NCI-H1092 treated with DMSO at 0.1 percent for 48 hours (cell line): ENCODE measurements at regions not wholly inside any gene's neighbourhood (a gene's known extent, or its start where the extent isn't known, plus 50 kb on each side); places are given as distances from the start of the nearest gene placed in this dataset.

ENCODE experiments used
- DNase-seq: peaks from one replicate; lab custom pipeline; 2025; lab: John Stamatoyannopoulos, UW

DNA sequence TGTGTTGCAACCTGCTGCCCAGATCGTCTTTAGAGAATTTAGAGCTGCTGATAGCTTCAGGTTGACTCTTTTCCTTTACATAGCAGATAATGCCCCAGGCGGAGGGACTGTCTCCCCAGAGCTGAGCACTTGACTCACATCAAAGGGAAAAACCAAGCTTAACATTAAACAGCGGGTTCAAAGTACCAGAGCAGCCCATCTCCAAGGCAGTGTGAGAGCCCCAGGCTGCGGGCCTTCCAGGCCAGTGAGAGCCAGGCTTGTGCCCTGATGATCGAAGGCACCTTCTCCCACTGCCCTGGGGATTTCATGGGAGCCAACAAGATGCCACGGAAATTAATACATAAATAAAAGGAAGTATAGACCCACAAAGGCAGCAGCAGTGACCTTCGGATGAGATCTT is 275.6 kb downstream of the XXYLT1 start:
- DNase-seq: no peak

GRCh38 chr3:194995922-194996321 is 275.0 kb downstream of the XXYLT1 start:
- no peak for DNase-seq

GRCh38 chr3:194996746-194997145 is 274.2 kb downstream of the XXYLT1 start:
- no peak for DNase-seq

DNA sequence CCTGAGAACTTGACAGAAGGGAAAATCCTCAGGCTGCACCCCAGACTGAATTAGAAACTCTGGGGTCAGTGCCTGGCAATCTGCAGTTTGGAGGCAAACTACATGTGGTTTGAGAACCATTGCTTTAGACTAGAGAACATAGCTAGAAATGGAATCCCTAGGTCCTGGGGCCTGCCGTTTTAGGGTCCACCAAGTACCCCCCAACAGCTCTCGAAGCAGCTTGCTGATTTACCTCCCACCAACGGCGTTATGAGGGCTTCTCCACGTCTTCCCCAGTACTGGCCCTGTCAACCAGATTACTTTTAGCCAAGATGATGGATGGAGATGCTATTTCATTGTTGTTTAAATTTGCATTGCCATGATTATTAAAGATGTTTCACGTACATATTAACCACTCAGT is 272.5 kb downstream of the XXYLT1 start:
- DNase-seq: no peak

DNA sequence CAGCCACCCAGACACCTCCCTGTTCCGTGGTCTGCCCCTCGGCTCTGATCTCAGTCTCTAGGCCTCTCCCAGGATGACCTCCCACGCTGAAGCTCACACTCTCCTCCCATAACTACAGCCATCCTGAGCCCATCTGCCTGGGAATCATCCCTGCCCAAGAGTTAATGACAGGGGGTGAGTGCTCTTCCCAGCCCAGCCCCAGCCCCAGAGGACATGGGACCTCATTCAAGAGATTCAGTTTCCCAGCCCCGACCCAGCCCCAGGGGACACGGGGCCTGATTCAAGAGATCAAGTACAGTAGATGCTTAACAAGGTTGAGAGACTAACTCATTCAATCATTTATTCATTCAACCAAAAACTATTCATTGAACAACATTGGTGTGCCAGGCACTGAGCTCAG is 272.0 kb downstream of the XXYLT1 start:
- DNase-seq: no peak

DNA sequence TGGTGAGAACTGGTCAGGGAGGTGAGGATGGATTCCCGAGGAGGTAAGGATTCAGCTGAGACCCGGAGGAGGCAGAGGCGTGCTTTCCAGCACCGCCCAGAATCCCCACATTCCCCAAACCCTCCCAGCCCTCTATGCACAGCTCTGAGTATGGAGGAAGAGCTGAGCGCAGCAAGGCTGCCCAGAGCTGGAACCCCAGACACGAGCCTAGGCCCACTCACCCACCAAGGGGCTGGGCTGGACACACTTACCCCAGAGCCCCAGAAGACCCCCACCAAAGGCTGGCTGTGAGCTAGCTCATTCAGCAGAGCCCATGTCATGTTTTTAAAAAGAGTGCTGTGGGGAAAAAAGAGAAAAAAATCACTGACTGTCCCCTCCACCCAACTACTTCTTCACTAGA is 271.5 kb downstream of the XXYLT1 start:
- no peak for DNase-seq

DNA sequence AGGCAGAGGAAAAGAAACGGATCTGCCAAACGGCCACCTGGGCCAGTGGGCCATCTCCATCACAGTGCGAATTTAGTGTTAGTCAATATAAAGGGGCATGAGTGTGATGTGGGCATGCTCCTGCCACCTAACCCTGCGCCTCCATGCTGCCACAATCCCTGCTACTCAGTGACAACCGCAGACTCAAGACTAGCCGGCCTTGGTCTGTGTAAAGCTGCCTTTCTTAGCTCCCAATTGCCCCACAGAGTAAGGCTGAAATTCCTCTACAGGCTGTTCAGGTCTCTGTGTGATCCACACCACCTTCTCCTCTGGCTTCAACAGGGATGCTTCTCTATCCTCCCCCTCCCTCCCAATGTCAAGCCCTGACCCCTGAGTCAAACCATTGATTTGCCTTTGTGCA is 269.7 kb downstream of the XXYLT1 start:
- no peak for DNase-seq

DNA sequence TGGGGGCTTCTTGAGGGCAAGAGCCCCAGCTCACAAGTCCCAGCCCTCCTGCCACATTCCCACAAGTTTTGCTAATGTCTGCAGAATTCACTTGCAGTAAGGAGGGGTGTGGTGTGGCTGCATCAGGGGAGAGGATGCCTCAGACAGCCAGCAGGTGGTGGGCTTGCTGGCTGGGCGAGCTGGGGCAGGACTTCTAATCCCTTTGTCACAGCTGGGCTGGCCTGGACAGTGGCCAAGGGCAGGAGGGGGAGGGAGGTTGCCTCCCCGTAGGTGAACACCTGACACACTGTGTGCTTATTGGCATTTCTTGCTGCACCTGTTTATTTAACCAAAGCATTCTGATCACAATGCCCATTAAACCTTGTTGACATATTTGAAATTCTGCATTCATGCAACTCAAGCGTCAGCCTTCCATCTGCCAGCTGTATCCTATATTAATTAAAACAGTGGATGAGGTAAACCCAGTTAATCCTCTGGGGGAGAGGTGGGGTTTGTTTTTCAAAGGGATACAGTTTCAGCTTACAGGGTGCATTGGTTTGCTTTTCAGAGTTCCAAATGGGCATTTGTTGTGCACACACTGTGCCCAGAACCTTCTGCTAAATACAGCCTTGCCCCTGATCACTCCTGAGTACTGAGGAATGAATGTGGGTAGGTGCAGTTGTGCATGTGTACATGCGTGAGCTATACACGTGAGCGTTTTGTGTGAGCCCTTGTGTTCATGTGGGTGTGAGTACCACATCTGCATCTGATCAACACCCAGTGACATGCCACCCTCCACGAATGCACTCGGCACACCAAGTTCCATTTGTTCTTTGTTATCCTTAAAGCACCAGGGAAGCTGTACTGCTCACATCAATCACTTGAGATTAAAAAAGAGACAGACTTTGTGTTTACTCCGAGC is 268.7 kb downstream of the XXYLT1 start:
- peak; percentile 86 for DNase-seq

GRCh38 chr3:195003006-195003892 is 267.7 kb downstream of the XXYLT1 start:
- DNase-seq: no peak

DNA sequence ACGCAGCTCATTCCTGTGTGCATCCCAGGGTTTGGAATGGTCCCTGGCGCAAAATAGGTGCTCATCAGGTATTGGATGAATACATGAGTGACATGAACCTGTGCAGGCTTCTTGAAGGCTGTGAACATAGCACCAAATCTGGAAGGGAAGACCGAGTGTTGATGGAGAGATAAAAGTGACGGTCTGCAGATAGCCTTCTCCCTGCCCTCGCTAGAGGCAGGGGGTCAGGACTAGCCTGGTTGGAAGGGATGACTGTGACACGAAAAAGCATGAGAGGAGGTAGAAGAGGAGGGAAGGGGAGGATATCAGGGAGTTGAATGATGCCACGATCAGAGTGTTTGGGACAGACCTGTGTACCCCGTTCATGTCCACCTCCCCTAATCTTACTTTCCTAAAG is 267.1 kb downstream of the XXYLT1 start:
- no peak for DNase-seq

DNA sequence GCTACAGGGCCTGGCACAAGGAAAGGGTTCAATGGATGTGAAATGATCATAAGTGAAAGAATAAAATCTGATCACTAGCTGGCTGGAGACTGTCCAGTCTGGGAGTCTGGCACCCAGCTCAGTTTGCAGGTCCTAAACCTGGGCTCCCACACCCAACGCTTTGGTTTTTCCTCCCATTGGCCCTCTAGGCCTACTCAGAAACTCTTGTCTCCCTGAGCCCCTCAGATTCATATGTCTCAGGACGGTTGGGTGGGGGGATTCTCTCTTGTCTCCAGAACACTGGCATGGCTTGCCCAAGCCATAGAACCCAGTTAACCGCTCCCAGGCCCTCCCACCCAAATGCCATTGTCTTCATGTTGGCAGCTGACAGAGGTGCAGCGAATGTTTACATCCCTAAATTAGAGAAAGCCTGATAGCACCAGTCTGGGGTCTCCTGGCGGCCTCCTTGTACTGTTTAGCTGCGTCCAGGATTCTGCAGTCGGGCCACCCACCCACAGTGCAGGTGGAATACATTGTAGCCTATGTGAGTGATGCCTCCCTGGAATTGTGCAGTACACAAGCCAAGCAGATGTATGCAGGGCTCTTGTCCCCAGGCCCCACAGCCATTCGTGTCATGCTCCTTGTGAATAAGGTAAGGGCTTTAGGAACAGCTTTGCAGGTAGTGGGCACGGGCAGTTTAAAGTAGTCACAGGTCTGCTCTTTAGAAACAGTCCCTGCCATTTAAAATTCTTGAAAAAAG is 266.3 kb downstream of the XXYLT1 start:
- no peak for DNase-seq

- DNase-seq: no peak
Measured at GRCh38 chr3:195005251-195005620, 265.7 kb downstream of the XXYLT1 start.

GRCh38 chr3:195005759-195006510 is 265.0 kb downstream of the XXYLT1 start:
- DNase-seq: no peak

DNA sequence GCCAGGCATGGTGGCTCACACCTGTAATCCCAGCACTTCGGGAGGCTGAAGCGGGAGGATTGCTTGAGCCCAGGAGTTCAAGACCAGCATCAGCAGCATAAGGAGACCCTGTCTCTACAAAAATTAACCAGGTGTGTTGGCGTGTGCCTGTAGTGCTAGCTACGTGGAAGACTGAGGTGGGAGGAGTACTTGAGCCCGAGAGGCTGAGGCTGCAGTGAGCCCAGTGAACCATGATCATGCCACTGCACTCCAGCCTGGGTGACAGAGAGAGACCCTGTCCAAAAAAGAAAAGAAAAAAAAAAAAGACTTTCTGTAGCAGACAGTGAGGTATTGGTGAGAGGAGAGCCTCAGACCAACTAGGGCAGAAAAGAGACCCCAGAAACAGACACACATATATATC is 263.8 kb downstream of the XXYLT1 start:
- DNase-seq: no peak

GRCh38 chr3:195007766-195008165 is 263.2 kb downstream of the XXYLT1 start:
- no peak for DNase-seq

DNA sequence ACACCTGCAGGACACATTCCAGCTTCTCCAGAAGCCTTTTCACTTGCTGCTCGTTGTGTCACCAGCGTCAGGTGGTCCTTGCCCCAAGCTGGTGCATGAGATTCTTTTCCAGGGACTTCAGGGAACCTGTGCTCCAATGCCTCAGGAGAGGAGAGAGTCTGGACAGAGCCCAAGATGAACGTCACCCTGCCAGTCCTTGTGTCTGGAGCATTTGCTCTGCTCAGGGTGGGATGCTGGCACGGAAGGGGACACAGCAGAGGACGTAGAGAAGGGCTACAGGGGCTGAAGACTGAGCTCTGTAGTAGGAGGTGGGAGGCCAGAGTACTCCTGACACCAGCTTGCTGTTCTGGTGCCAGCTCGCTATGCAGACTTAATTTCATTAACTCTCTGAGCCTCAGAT is 262.1 kb downstream of the XXYLT1 start:
- no peak for DNase-seq

- DNase-seq: no peak
Measured at GRCh38 chr3:195009616-195010015, 261.3 kb downstream of the XXYLT1 start.

GRCh38 chr3:195010551-195011100 is 260.3 kb downstream of the XXYLT1 start:
- DNase-seq: no peak

DNA sequence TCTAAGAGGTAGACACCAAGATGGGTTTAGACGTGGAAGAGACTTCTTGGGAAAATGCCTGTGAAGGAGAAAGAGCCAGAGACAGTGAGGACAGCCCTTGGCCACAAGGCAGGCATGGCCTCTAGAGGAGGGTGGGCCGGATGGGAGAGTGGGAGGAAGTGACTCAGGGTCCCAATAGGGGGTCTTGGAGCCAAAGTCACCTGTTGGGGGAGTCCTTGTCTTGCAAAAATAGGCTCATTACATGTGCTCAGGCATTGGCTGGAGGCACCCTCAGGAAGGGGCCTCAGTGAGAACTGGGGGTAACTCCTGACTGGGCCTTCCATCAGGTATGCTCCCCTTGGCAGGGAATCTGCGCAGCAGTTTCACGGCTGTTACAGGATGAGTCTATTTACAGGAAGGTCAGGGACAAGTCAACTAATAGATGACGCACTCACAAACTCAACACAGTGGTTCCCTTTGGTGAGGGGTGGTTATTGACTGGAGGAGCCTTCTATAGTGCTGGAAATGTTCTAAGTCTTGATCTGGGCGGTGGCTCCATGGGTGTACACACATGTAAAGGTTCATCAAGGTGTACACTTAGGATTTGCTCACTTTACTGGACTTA is 259.6 kb downstream of the XXYLT1 start:
- no peak for DNase-seq

DNA sequence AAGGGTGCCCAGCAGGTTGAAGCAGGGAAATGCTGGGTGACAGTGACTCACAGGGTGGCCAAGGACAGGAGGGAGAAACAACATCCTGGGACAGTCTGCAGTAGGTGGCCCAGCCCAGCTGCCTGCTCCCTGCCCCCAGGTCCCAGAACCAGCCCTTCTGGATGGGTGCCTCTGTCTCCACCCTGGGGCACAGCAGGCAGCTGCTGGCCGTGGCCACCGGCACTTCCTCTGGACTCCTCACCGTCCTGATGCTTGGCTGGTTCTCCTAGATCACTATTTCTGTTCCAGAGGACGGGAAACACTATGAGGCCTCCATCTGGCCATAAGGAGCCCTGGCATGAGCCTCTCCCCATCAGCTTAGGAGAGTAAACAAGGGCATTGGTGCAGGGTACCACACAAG is 258.9 kb downstream of the XXYLT1 start:
- no peak for DNase-seq

DNA sequence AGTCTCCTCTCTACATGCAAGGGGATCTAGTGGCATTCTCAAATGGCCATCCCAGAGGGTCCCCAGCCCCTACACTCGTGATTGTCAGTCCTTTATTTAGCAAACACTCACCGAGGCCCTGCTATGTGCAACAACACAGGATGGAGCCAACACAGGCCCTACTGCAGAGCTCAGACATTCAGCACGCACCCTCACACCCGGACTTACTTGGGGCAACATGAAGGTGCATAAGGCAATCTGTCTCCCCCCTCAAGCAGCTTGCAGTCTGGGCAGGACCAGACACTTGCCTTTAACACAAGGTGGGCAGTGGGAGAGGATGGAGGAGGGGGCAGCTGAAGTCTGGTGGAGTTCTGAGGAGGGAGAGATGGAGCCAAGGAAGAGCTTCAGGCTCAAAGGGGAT is 258.4 kb downstream of the XXYLT1 start:
- no peak for DNase-seq
